ENCODE measurements at regions not wholly inside any gene's neighbourhood (a gene's known extent, or its start where the extent isn't known, plus 50 kb on each side); places are given as distances from the start of the nearest gene placed in this dataset.

DNA sequence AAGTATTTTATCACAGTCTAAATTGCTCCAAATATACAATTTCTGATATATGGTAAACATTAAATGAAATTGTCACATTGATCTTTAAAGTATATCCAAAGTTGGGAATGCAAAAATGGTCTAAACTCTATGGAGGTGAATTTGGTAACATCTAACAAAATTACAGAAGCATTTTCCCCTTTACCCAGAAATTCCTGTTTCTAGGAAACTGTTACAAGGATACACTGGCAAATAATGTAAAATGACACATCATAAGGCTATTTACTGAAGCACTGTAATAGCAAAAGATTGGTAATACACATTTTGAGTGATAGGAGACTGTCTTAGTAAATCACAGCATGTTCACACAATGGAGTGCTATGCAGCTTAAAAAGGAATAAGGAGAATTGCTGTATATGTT lies 50.0 kb upstream of the SLCO2A1 start:
- TF ChIP-seq, protein P1, sequence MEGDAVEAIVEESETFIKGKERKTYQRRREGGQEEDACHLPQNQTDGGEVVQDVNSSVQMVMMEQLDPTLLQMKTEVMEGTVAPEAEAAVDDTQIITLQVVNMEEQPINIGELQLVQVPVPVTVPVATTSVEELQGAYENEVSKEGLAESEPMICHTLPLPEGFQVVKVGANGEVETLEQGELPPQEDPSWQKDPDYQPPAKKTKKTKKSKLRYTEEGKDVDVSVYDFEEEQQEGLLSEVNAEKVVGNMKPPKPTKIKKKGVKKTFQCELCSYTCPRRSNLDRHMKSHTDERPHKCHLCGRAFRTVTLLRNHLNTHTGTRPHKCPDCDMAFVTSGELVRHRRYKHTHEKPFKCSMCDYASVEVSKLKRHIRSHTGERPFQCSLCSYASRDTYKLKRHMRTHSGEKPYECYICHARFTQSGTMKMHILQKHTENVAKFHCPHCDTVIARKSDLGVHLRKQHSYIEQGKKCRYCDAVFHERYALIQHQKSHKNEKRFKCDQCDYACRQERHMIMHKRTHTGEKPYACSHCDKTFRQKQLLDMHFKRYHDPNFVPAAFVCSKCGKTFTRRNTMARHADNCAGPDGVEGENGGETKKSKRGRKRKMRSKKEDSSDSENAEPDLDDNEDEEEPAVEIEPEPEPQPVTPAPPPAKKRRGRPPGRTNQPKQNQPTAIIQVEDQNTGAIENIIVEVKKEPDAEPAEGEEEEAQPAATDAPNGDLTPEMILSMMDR (conservative IDR thresholded peaks at IDR 0.05 in 1 of 2, IDR thresholded peaks at IDR 0.05 in 1 of 2; ENCODE audit: low read depth in 1 of 2, low read length in 2 of 2) = no peak
- no peak for TF ChIP-seq EZH2 (IDR thresholded peaks at IDR 0.05; ENCODE audit: low read length, missing control alignments)
